Esophagus muscularis mucosa (tissue), 3 donors: ENCODE measurements at regions not wholly inside any gene's neighbourhood (a gene's known extent, or its start where the extent isn't known, plus 50 kb on each side); places are given as distances from the start of the nearest gene placed in this dataset.

Experiments used
- CTCF ChIP-seq, 3 experiments: fragments of 200-600 bp in 2 of 3; fragments of 450-650 bp in 1 of 3; sonication (generic) in 2 of 3; IDR thresholded peaks; one replicate each; pipeline ENCODE4 v1.5.1; 2017 to 2019; ENCODE audit warnings: antibody characterized with exemption in 3 of 3, mild to moderate bottlenecking in 2 of 3, moderate library complexity in 1 of 3
- POLR2AphosphoS5 ChIP-seq, 2 donors: sonication (generic); formaldehyde crosslinking; IDR thresholded peaks; one replicate each; pipeline ENCODE4 v1.6.1; 2017; ENCODE audit warnings: antibody characterized with exemption in 2 of 2

- TF ChIP-seq CTCF (IDR thresholded peaks at IDR 0.05), result no peak
- TF ChIP-seq POLR2AphosphoS5 (IDR thresholded peaks at IDR 0.05), result no peak
Observed at GRCh38 chr20:24896984-24897383, 52.1 kb upstream of the CST7 start.
